Neural progenitor cell (in vitro differentiated cells): ENCODE measurements at regions not wholly inside any gene's neighbourhood (a gene's known extent, or its start where the extent isn't known, plus 50 kb on each side); places are given as distances from the start of the nearest gene placed in this dataset.

Experiments used
- DNase-seq: peaks from one replicate; pipeline ENCODE4 v3.0.0-alpha.2; 2016; ENCODE audit warnings: low spot score
- H2AFZ ChIP-seq: fragments of 200-600 bp; sonication (generic); replicated peaks from 2 replicates; pipeline ENCODE4 v1.6.1; 2016; ENCODE audit warnings: antibody characterized with exemption
- H3F3A ChIP-seq: fragments of 200-600 bp; sonication (generic); 2 replicates; pipeline ENCODE4 v1.6.1; 2016; ENCODE audit warnings: antibody characterized with exemption, low read depth
- H3K27ac ChIP-seq: fragments of 200-600 bp; sonication (generic); 2 replicates; pipeline ENCODE4 v1.5.1; 2016; ENCODE audit warnings: mild to moderate bottlenecking
- H3K27me3 ChIP-seq: fragments of 200-600 bp; sonication (generic); 2 replicates; pipeline ENCODE4 v1.6.1; 2016; ENCODE audit warnings: mild to moderate bottlenecking, moderate library complexity
- H3K36me3 ChIP-seq: fragments of 200-600 bp; sonication (generic); 2 replicates; pipeline ENCODE4 v1.5.1; 2016
- H3K4me1 ChIP-seq: fragments of 200-600 bp; sonication (generic); 2 replicates; pipeline ENCODE4 v1.6.1; 2016; ENCODE audit warnings: mixed run types
- H3K4me2 ChIP-seq: fragments of 200-600 bp; sonication (generic); 2 replicates; pipeline ENCODE4 v1.6.1; 2016
- H3K4me3 ChIP-seq: fragments of 200-600 bp; sonication (generic); 2 replicates; pipeline ENCODE4 v1.5.1; 2016
- H3K79me2 ChIP-seq: fragments of 200-600 bp; sonication (generic); 2 replicates; pipeline ENCODE4 v1.6.1; 2016; ENCODE audit warnings: low read depth
- H3K9ac ChIP-seq: fragments of 200-600 bp; sonication (generic); 2 replicates; pipeline ENCODE4 v1.6.1; 2016
- H3K9me3 ChIP-seq: fragments of 200-600 bp; sonication (generic); 2 replicates; pipeline ENCODE4 v1.5.1; 2016; ENCODE audit warnings: low read depth
- H4K20me1 ChIP-seq: fragments of 200-600 bp; sonication (generic); 2 replicates; pipeline ENCODE4 v1.6.1; 2016; ENCODE audit warnings: low read depth
- H3K27ac Mint-ChIP-seq: 3 replicates; pipeline ENCODE4 v1.8.0; 2021; ENCODE audit warnings: mixed read lengths
- H3K27me3 Mint-ChIP-seq: 2 replicates; pipeline ENCODE4 v1.8.0; 2022; ENCODE audit warnings: low read depth, mild to moderate bottlenecking, inconsistent platforms, moderate library complexity, mixed read lengths; ENCODE audit not compliant: insufficient read depth
- H3K36me3 Mint-ChIP-seq: 3 replicates; pipeline ENCODE4 v1.8.0; 2021; ENCODE audit warnings: mixed read lengths
- H3K4me1 Mint-ChIP-seq: 3 replicates; pipeline ENCODE4 v1.8.0; 2021; ENCODE audit warnings: mixed read lengths
- H3K4me3 Mint-ChIP-seq: 3 replicates; pipeline ENCODE4 v1.8.0; 2021; ENCODE audit warnings: mild to moderate bottlenecking, moderate library complexity, mixed read lengths
- H3K9me3 Mint-ChIP-seq: 3 replicates; pipeline ENCODE4 v1.8.0; 2020; ENCODE audit warnings: mixed read lengths
- CTCF ChIP-seq: fragments of 200-600 bp; sonication (generic); IDR thresholded peaks from 2 replicates; pipeline ENCODE4 v1.5.1; 2017; ENCODE audit warnings: antibody characterized with exemption, mild to moderate bottlenecking
- EZH2 ChIP-seq: fragments of 200-600 bp; sonication (generic); IDR thresholded peaks from 2 replicates; pipeline ENCODE4 v1.6.1; 2017; ENCODE audit warnings: antibody characterized with exemption, mild to moderate bottlenecking, moderate library complexity
- EZH2phosphoT487 ChIP-seq: fragments of 200-600 bp; sonication (generic); IDR thresholded peaks from 2 replicates; pipeline ENCODE4 v1.6.1; 2017; ENCODE audit warnings: antibody characterized with exemption

GRCh38 chr18:73839441-73839840 is 308.2 kb downstream of the FBXO15 start:
- DNase-seq = no peak
- H3K4me3 ChIP-seq = no peak overlapping the region
- no peaks in the 10 kb centered on the region for H3K4me1 Mint-ChIP-seq
- no peak overlapping the region for H3K9ac ChIP-seq
- peaks cover 2% of the 10 kb centered on the region for H3K27me3 Mint-ChIP-seq
- no peaks in the 10 kb centered on the region for H3K9me3 Mint-ChIP-seq
- TF ChIP-seq CTCF (no peak), EZH2phosphoT487 (no peak), EZH2 (no peak)
- H3K4me3 Mint-ChIP-seq = no peak overlapping the region
- no peaks in the 10 kb centered on the region for H3K9me3 ChIP-seq
- H3K27me3 ChIP-seq = no peaks in the 10 kb centered on the region
- no peak overlapping the region for H3K4me2 ChIP-seq
- H3K79me2 ChIP-seq = no peaks in the 10 kb centered on the region
- H4K20me1 ChIP-seq = no peaks in the 10 kb centered on the region
- no peak overlapping the region for H2AFZ ChIP-seq
- H3K36me3 Mint-ChIP-seq = no peaks in the 10 kb centered on the region
- H3K36me3 ChIP-seq = no peaks in the 10 kb centered on the region
- H3K27ac ChIP-seq = no peak overlapping the region
- H3K27ac Mint-ChIP-seq = no peak overlapping the region
- H3F3A ChIP-seq = no peaks in the 10 kb centered on the region
- no peaks in the 10 kb centered on the region for H3K4me1 ChIP-seq

- DNase-seq = no peak
- no peak for TF ChIP-seq EZH2
- TF ChIP-seq EZH2phosphoT487 = no peak
- TF ChIP-seq CTCF = no peak
These were observed 309.5 kb downstream of the FBXO15 start for GRCh38 chr18:73838107-73838506.

GRCh38 chr18:73835656-73836364 is 311.8 kb downstream of the FBXO15 start:
- H3K4me1 Mint-ChIP-seq = no peaks in the 10 kb centered on the region
- Histone ChIP-seq H2AFZ (no peak overlapping the region), H3K9ac (no peak overlapping the region), H4K20me1 (no peaks in the 10 kb centered on the region), H3K27ac (no peak overlapping the region), H3K4me2 (no peak overlapping the region), H3K4me3 (no peak overlapping the region), H3K4me1 (no peaks in the 10 kb centered on the region), H3K27me3 (no peaks in the 10 kb centered on the region), H3K36me3 (no peaks in the 10 kb centered on the region), H3F3A (no peaks in the 10 kb centered on the region), H3K9me3 (no peaks in the 10 kb centered on the region), H3K79me2 (no peaks in the 10 kb centered on the region)
- no peak for TF ChIP-seq EZH2
- TF ChIP-seq CTCF = no peak
- TF ChIP-seq EZH2phosphoT487 = no peak
- no peaks in the 10 kb centered on the region for H3K36me3 Mint-ChIP-seq
- H3K27me3 Mint-ChIP-seq = peaks cover 4% of the 10 kb centered on the region
- no peak overlapping the region for H3K4me3 Mint-ChIP-seq
- H3K9me3 Mint-ChIP-seq = no peaks in the 10 kb centered on the region
- DNase-seq = no peak
- no peak overlapping the region for H3K27ac Mint-ChIP-seq

More at GRCh38 chr18:73838107-73838506, 309.5 kb downstream of the FBXO15 start:
- Mint-ChIP-seq H3K4me1 (no peaks in the 10 kb centered on the region), H3K36me3 (no peaks in the 10 kb centered on the region), H3K27me3 (peaks cover 2% of the 10 kb centered on the region), H3K27ac (no peak overlapping the region), H3K4me3 (no peak overlapping the region), H3K9me3 (no peaks in the 10 kb centered on the region)
- Histone ChIP-seq H3K27me3 (no peaks in the 10 kb centered on the region), H3K4me1 (no peaks in the 10 kb centered on the region), H3K9me3 (no peaks in the 10 kb centered on the region), H3K4me3 (no peak overlapping the region), H2AFZ (no peak overlapping the region), H3K9ac (no peak overlapping the region), H3K4me2 (no peak overlapping the region), H3K36me3 (no peaks in the 10 kb centered on the region), H3F3A (no peaks in the 10 kb centered on the region), H4K20me1 (no peaks in the 10 kb centered on the region), H3K79me2 (no peaks in the 10 kb centered on the region), H3K27ac (no peak overlapping the region)
